Stimulated activated CD4-positive, alpha-beta T cell treated with anti-CD3 and anti-CD28 coated beads, TNF-alpha, amount 100 ng/mL, for 48 hours (primary cell): ENCODE measurements at regions not wholly inside any gene's neighbourhood (a gene's known extent, or its start where the extent isn't known, plus 50 kb on each side); places are given as distances from the start of the nearest gene placed in this dataset.

Experiments used
- DNase-seq, 3 donors: peaks; one replicate each; pipeline ENCODE4 v3.0.0-alpha.2; 2020; ENCODE audit warnings: low read depth in 3 of 3

DNA sequence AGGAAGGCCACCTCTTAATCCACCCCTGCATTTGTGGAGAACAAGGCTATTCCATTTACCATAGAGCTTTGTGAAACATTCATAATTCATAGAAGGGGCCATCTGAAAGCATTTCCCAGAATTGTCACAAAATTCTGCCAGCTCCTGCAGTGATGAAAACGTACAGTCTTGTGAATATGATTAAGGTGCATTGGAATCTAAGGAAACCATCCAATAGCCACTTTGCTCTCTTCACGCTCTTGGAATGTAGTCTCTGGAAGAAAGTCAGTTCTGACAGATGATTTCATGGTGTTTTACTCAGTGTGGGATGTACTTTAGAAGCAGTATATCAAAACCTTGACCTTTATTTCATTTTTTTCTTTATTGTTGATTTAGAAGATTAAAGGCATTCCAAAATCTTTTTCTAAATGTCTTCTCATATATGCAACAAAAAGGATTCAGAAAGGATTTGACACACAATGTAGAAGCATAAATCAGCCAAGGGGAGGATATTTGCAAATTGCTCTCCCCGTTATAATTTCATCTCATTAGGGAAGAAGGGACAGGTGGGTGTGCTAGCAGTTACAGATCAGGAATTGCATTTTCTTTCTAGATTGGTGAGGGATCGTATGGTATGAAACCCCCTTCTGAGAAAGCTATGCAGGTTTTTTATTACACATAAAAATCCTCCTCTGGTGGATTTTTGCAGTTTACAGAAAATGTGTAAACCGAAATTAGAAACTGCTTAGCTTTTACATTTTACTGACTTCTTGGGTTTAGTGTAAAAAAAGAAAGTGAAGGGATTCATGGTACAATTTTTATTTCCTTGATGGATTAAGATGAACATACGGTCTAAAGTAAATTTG is 390.2 kb downstream of the LRIG3 start:
- DNase-seq = no peak

DNA sequence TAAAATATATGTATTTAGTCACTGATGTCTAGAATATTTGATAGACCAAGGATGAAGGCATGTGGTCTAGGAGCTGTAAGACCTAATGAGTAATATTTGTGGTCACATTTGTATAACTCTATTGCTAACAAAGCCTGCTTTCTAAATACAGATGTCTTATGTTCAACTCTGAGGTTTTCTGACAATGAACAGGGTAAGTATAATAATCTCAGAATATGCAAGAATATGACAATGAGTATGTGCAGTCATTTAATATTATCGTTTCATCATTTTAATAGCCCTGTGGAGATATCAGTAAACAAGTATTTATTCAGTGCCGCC is 389.6 kb downstream of the LRIG3 start:
- no peak for DNase-seq

DNA sequence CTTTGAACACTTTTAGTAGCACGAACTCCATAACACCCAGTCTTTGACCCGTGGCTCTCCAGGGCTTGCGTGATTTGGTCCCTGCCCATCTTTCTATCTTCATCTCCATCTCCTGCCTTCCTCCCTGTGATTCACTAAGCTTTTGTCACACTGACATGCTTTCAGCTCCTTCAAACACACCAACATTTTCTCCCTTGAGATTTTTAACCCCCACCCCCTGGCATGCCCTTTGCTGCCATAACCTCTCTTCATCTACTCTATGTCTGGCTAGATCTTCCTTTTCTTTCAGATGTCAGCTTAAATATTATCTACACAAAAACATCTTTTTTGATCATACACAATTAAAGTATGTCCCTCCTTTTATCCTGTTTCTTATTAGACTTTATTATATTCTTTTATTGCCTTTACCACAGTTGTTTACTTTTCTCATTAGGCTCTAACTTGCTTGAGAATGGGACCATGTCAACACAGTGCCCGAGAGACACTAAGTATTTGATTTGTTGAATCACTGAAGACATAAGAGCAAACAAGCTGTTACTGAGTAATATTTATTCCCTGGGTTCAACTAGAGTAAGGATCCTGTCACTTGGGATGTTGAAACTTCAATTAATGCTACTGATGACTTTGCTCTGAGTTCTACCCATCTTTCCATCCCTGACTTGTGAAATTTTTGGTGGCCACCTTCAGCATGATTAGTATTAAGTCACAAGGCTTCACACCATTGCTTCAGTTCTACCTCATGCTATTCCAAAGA is 387.3 kb downstream of the LRIG3 start:
- no peak for DNase-seq

GRCh38 chr12:58533652-58534051 is 386.7 kb downstream of the LRIG3 start:
- no peak for DNase-seq

DNA sequence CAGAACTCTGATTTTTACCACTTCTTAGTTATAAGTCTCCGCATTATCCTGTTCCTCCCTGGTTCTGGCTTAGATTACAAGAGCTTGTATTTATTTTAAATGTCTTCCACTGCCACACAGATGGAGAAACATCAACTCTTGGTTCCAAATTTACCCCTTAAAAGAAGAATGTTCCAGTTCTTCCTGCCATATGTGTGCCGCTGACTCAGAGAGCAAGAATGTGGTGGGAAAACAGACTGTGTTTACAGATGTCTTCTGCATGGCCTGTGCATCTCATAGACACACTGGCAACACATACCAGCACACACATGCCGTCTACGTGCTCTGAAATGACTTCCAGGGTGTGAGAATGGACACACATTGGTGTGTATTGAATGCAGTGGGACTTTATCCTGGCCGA is 383.0 kb downstream of the LRIG3 start:
- no peak for DNase-seq

DNA sequence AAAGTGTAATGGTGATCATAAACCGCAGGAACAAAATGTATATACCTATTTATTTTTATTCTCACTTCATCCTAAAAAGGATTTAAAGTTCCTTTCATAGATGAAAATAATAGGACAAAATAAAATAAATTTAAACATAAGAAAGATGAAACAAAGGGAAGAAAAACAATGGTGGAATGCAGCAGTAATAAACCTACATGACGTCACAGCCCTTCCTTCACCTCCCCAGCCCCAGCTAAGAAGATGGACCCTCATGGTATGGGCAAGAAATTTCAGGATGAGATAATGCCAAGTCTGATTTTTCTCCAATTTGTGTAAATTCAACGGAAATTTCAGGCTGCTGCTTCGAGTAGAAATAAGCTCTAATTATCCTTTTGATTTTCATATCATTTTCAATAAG is 381.0 kb downstream of the LRIG3 start:
- DNase-seq = no peak

GRCh38 chr12:58540480-58541299 is 379.6 kb downstream of the LRIG3 start:
- no peak for DNase-seq

- no peak for DNase-seq
Measured at GRCh38 chr12:58541300-58541690, 379.0 kb downstream of the LRIG3 start.

DNA sequence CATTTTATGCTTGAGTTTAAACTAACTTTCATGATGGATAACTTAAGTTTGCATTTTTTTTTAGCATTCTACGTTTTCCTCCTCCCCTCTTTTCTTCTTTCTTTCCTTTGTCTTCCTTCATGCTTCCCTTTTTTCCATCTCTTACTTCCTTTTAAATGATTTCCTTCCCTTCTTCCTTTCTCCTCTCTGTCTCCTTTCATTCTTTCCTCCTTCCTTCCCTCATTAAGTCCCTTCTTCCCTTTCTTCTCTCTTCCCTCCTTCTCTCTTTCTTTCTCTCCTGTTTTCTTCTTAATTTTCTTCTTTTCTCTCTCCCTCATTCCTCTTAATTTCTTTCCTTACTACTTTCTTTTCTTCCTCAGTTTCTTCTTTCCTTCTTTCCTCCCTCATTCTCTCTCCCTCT is 376.0 kb downstream of the LRIG3 start:
- no peak for DNase-seq

DNA sequence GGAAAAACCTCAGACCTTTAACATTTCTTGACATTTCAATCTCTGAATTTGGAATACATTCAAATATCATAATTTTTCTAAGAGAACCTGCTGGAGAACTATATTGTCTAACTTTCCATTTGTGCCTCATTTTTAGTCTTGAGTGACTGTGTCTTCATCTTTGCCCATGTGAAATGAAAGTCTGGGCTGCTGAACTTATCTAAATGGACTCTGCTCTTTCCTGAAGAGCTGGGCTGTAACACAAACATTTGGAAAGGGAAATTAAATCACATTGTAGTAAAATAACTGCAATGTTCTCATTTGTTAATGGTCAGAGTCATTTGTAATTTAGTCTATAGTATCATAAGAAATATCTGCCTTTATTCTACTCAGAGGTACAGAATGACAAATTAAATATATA is 373.1 kb downstream of the LRIG3 start:
- DNase-seq = no peak

DNA sequence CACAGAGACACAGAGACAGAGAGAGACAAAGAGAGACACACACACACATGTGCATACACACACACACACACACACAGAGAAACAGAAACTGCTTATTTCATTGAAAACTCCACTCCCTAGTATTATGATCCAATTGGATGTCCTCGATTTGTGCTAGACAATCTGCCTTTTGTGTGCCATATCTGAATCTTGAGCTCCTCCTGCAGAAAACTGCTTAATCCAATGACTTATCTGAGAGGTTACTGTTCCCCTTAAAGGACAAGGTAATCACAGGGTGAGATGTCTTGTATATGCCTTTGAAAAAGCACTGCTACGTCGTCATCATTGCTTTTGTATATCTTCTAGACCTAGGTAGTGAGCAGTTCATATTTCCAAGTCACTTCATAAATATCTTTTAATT is 371.5 kb downstream of the LRIG3 start:
- no peak for DNase-seq

DNA sequence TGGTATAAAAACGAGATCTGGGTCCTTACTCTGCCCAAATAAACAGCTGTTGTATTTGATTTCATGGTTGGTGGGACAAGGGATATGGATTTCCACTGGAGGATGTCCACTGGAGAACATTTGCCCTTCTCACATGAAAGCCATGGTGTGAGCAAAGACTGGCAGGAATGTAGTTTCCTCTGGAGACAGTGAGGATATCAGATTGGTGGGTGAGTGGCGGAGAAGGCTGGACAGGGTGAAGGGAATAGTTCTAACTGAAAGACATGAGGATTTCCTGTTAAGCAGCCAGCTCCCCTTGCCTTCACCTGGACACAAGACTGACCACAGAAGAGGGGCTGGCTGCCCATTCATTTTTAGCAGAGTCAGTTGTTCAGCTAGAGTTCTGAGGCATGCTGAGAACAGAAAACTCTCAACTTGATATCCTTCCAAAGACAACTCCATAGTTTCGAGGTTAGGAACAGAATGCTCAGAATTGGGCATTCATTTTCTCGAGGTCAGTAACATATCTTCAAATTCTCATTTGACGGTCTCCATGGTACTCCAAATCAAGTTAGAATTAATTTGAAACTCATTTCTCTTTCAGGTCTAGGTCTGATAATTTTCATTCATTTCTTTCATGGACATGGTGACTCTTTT is 365.7 kb downstream of the LRIG3 start:
- DNase-seq = no peak

GRCh38 chr12:58557171-58557570 is 363.1 kb downstream of the LRIG3 start:
- DNase-seq = no peak

DNA sequence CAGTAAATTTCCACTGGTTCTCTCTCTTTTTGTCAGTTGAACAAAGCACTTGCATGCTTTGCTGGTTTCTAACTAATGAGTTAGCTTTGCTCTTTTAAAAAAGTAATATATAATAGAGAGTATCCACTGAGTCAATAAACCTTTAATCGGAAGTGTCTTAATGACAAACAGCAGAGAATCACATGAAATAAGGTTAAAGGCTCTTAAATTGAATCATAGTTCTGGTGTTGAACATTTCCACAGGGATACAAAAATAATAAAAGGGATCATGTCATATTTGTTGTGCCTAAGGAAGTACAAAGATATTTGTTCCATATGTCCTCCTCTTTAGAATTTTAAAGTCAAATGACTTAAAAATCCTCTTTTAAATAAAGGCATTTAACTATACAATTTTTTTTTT is 362.6 kb downstream of the LRIG3 start:
- no peak for DNase-seq

GRCh38 chr12:58563621-58564020 is 356.7 kb downstream of the LRIG3 start:
- DNase-seq = no peak

DNA sequence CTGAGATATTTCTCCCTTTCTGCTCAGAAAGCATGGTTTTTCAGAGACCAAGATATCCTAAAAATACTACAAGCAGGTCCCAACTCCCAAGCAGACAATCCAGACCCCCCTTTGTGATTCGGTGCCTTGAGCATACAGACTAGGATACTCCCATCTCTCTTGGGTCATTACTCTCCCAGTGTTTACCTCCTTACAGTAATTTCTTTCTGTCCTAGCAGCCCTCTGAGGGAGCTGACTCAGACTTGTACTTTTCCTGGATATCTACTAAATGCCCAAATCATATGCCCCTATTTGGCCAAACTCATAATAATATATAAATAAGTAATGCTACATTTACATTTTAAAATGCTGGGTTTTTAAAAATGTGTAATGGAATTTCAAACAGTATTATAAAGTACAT is 355.6 kb downstream of the LRIG3 start:
- no peak for DNase-seq

DNA sequence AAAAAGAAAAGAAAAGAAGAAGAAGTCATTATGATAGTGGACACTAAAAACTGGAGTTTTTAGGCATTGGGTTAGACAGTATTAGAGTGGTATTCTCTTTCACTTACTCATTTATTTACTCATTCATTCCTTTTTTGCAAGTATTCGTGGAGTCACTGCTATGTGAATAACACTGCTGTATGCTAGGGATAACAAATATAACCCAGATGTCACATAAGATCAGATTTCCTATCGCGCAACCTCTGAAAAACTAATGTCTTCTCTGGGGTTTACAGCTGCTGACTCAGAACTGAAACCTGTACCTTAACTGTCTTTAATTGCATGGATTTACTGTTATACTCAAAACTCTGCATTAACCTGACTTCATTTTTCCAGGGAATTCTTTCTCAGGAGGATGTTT is 353.7 kb downstream of the LRIG3 start:
- DNase-seq = no peak

DNA sequence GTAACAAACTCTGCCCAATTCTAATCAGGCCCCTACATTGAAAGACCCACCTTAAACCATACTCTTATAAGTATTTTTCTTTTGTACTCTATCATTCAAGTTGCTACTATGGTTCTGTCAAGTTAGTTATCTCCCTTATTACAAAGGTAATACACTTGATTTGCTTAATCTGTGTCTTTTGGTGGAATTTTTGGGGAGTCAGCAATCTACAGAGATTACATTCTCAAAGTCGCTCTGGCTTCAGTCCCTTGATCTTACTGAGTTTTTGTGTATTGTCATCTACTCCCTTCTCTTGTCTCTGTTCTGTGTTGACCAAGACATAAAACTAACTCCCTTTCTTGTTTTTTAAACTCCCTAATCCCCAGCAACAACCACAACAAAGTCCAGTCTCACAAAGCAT is 353.1 kb downstream of the LRIG3 start:
- no peak for DNase-seq

- no peak for DNase-seq
Measured at GRCh38 chr12:58570411-58570810, 349.9 kb downstream of the LRIG3 start.

- no peak for DNase-seq
Measured at GRCh38 chr12:58575256-58575655, 345.0 kb downstream of the LRIG3 start.

GRCh38 chr12:58576081-58576480 is 344.2 kb downstream of the LRIG3 start:
- no peak for DNase-seq

DNA sequence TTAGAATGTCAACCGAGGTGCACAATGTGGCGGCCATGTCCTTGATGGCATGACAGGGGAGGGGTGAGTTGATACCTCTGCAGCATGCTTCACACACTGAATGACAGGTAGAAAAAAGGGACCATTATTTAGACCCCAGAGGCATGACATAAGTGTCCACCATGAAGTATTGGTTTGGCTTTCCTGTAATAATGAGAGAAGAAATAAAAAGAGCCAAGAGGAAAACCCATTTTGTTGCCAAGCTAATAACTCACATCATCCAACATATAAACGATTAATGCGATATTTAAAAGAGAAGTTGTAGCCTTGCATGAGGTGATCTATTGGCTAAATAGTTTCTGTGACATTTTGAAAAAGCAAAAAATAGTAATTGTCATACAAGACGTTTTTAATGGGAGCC is 343.4 kb downstream of the LRIG3 start:
- no peak for DNase-seq
